Activated T-cell treated with anti-CD3 and anti-CD28 coated beads for 1 hour (primary cell): ENCODE measurements at regions not wholly inside any gene's neighbourhood (a gene's known extent, or its start where the extent isn't known, plus 50 kb on each side); places are given as distances from the start of the nearest gene placed in this dataset.

Experiments used
- DNase-seq: peaks from one replicate; pipeline ENCODE4 v3.0.0-alpha.2; 2020; ENCODE audit warnings: low read depth

GRCh38 chr10:131651674-131652437 lies 249.0 kb upstream of the PPP2R2D start:
- no peak for DNase-seq

GRCh38 chr10:131652438-131653139 lies 248.2 kb upstream of the PPP2R2D start:
- no peak for DNase-seq

- DNase-seq = no peak
Observed at GRCh38 chr10:131653140-131653539, 247.7 kb upstream of the PPP2R2D start.

GRCh38 chr10:131653554-131654470 lies 247.0 kb upstream of the PPP2R2D start:
- no peak for DNase-seq

- no peak for DNase-seq
Observed at GRCh38 chr10:131654471-131655087, 246.2 kb upstream of the PPP2R2D start.

- no peak for DNase-seq
Observed at GRCh38 chr10:131655101-131655849, 245.5 kb upstream of the PPP2R2D start.

- no peak for DNase-seq
Observed at GRCh38 chr10:131656009-131656408, 244.8 kb upstream of the PPP2R2D start.

GRCh38 chr10:131656431-131656841 lies 244.4 kb upstream of the PPP2R2D start:
- no peak for DNase-seq

- DNase-seq = no peak
Observed at GRCh38 chr10:131657318-131657984, 243.4 kb upstream of the PPP2R2D start.

- DNase-seq = no peak
Observed at GRCh38 chr10:131657985-131658330, 242.8 kb upstream of the PPP2R2D start.

- no peak for DNase-seq
Observed at GRCh38 chr10:131658476-131659110, 242.2 kb upstream of the PPP2R2D start.

- no peak for DNase-seq
Observed at GRCh38 chr10:131660427-131660826, 240.4 kb upstream of the PPP2R2D start.

- DNase-seq = no peak
Observed at GRCh38 chr10:131662851-131663250, 238.0 kb upstream of the PPP2R2D start.

- no peak for DNase-seq
Observed at GRCh38 chr10:131663351-131663750, 237.5 kb upstream of the PPP2R2D start.

- no peak for DNase-seq
Observed at GRCh38 chr10:131666091-131666490, 234.7 kb upstream of the PPP2R2D start.

- DNase-seq = no peak
Observed at GRCh38 chr10:131667047-131667446, 233.8 kb upstream of the PPP2R2D start.

- no peak for DNase-seq
Observed at GRCh38 chr10:131667561-131667960, 233.2 kb upstream of the PPP2R2D start.

- DNase-seq = no peak
Observed at GRCh38 chr10:131668903-131669302, 231.9 kb upstream of the PPP2R2D start.

GRCh38 chr10:131669838-131670237 lies 231.0 kb upstream of the PPP2R2D start:
- DNase-seq = no peak

GRCh38 chr10:131670341-131670740 lies 230.5 kb upstream of the PPP2R2D start:
- no peak for DNase-seq
